K562 (cell line): ENCODE measurements at regions not wholly inside any gene's neighbourhood (a gene's known extent, or its start where the extent isn't known, plus 50 kb on each side); places are given as distances from the start of the nearest gene placed in this dataset.

Source experiments
- ATAC-seq: fragments of 200-7000 bp; cut with Tn5 transposase; 3 replicates; pipeline ENCODE4 v1.9.1; 2020; ENCODE audit warnings: moderate library complexity
- BruUV-seq: library from RNA; stranded (reverse); fragments of 400-500 nt; replicated peaks from 2 replicates; lab custom pipeline; 2021; lab: Mats Ljungman, UMichigan
- CTCF ChIA-PET: fragments of 300-600 bp; formaldehyde crosslinking; extraction: SDS; loops from one replicate; lab custom pipeline; 2021; ENCODE audit warnings: low intra/inter-chr PET ratio; lab: Yijun Ruan, JAX
- POLR2A ChIA-PET: fragments of 300-600, 350-650 bp; sonication (Branson Sonifier 250); formaldehyde crosslinking; extraction: SDS; loops from one replicate; lab custom pipeline; 2021; ENCODE audit warnings: antibody characterized with exemption, inconsistent platforms; lab: Yijun Ruan, JAX
- DNase-seq, 4 experiments: peaks; one replicate each; pipeline versions ENCODE4 v3.0.0 to v3.0.0-alpha.2; 2011 to 2018; ENCODE audit warnings: low spot score in 3 of 4, mixed read lengths in 3 of 4; ENCODE audit errors: extremely low read depth in 1 of 4
- FAIRE-seq: peaks from 2 replicates; lab custom pipeline; 2011; peaks lifted over from hg19 to GRCh38; lab: Jason Lieb, UNC
- H2AFZ ChIP-seq: 2 replicates; pipeline ENCODE4 v1.6.0; 2011; ENCODE audit warnings: low read depth, low read length, control low read depth, inconsistent platforms
- H3K27ac ChIP-seq: fragments of 200-600 bp; 3 replicates; pipeline ENCODE4 v1.8.0; 2011; ENCODE audit warnings: low read depth, mild to moderate bottlenecking, control low read depth, inconsistent platforms, low read length, moderate library complexity, mixed read lengths; ENCODE audit errors: extremely low read depth
- H3K27me3 ChIP-seq, 2 experiments: fragments of 300-600 bp in 1 of 2; 2 replicates in 1 of 2; 3 replicates in 1 of 2; pipeline versions ENCODE4 v1.6.0 to v1.8.0; 2011; ENCODE audit warnings: inconsistent platforms in 2 of 2, low read length in 2 of 2, mild to moderate bottlenecking in 1 of 2, mixed read lengths in 1 of 2, moderate library complexity in 1 of 2; ENCODE audit not compliant: control insufficient read depth in 2 of 2, insufficient read depth in 2 of 2
- H3K36me3 ChIP-seq: fragments of 300-600 bp; 3 replicates; pipeline ENCODE4 v1.8.0; 2011; ENCODE audit warnings: mild to moderate bottlenecking, low read length, inconsistent platforms; ENCODE audit not compliant: control insufficient read depth, insufficient read depth
- H3K4me1 ChIP-seq, 2 experiments: fragments of 200-600 bp in 1 of 2; replicated peaks in 1 of 2; 2 replicates in 1 of 2; 3 replicates in 1 of 2; pipeline versions ENCODE4 v1.5.1 to v1.8.0; 2011; ENCODE audit warnings: inconsistent platforms in 2 of 2, low read length in 2 of 2, mild to moderate bottlenecking in 1 of 2, mixed read lengths in 1 of 2, moderate library complexity in 1 of 2; ENCODE audit not compliant: control insufficient read depth in 2 of 2, insufficient read depth in 2 of 2
- H3K4me2 ChIP-seq: 2 replicates; pipeline ENCODE4 v1.6.1; 2011; ENCODE audit warnings: low read length, control low read depth, inconsistent platforms, mixed read lengths; ENCODE audit not compliant: insufficient read depth
- H3K4me3 ChIP-seq: fragments of 200-600 bp; sonication (generic), shearing (Covaris generic); 2 replicates; pipeline ENCODE4 v1.5.1; 2016; ENCODE audit warnings: control low read depth, inconsistent platforms
- H3K79me2 ChIP-seq: fragments of 200-600 bp; 3 replicates; pipeline ENCODE4 v1.8.0; 2011; ENCODE audit warnings: low read length, inconsistent platforms; ENCODE audit not compliant: control insufficient read depth, insufficient read depth
- H3K9ac ChIP-seq, 2 experiments: 2 replicates each; pipeline versions ENCODE4 v1.6.0 to v1.6.1; 2011; ENCODE audit warnings: low read depth in 2 of 2, low read length in 2 of 2, control low read depth in 1 of 2, inconsistent platforms in 1 of 2, mild to moderate bottlenecking in 1 of 2, mixed read lengths in 1 of 2; ENCODE audit not compliant: insufficient read depth in 1 of 2
- H3K9me1 ChIP-seq: one replicate; pipeline ENCODE4 v1.6.0; 2011; ENCODE audit warnings: inconsistent platforms, mild to moderate bottlenecking, low read length, moderate library complexity; ENCODE audit not compliant: control insufficient read depth, insufficient read depth
- H3K9me3 ChIP-seq: replicated peaks from 2 replicates; pipeline ENCODE4 v1.5.1; 2011; ENCODE audit warnings: low read depth, low read length, inconsistent platforms; ENCODE audit not compliant: control insufficient read depth, insufficient read depth
- H4K20me1 ChIP-seq: replicated peaks from 2 replicates; pipeline ENCODE4 v1.6.1; 2011; ENCODE audit warnings: low read length, inconsistent platforms, mixed read lengths; ENCODE audit not compliant: control insufficient read depth, insufficient read depth
- ARNT ChIP-seq, 2 experiments: fragments of 450-650 bp; IDR thresholded peaks; 2 replicates each; pipeline ENCODE4 v1.6.1; 2016; ENCODE audit warnings: mild to moderate bottlenecking in 1 of 2
- ID3 ChIP-seq, 2 experiments: fragments of 250-450 bp in 1 of 2; fragments of 450-650 bp in 1 of 2; sonication (Bioruptor Pico) in 1 of 2; IDR thresholded peaks; 2 replicates each; pipeline versions ENCODE4 v1.6.1 to v1.8.0; 2016 to 2021; ENCODE audit warnings: mild to moderate bottlenecking in 2 of 2, moderate library complexity in 2 of 2, missing compliant biosample characterization in 1 of 2, missing genetic modification characterization in 1 of 2
- LARP7 ChIP-seq: fragments of 450-650 bp; IDR thresholded peaks from 2 replicates; pipeline ENCODE4 v1.6.1; 2016
- LEF1 ChIP-seq: fragments of 450-650 bp; IDR thresholded peaks from 2 replicates; pipeline ENCODE4 v1.6.1; 2016; ENCODE audit warnings: mild to moderate bottlenecking
- PHF21A ChIP-seq: fragments of 450-650 bp; IDR thresholded peaks from 2 replicates; pipeline ENCODE4 v1.6.1; 2017; ENCODE audit warnings: low read depth, borderline replicate concordance
- SRSF3 ChIP-seq: fragments of 200-400 bp; formaldehyde crosslinking; IDR thresholded peaks from 2 replicates; pipeline ENCODE4 v1.6.1; 2016; ENCODE audit warnings: mild to moderate bottlenecking, low read length, moderate library complexity; ENCODE audit not compliant: insufficient read depth
- SRSF7 ChIP-seq: fragments of 200-400 bp; formaldehyde crosslinking; optimal IDR thresholded peaks from 2 replicates; pipeline ENCODE3; 2017; ENCODE audit warnings: mild to moderate bottlenecking, low read depth, low read length
- TRIM28 ChIP-seq: fragments of 450-650 bp; IDR thresholded peaks from 2 replicates; pipeline ENCODE4 v1.6.1; 2017
- ZEB2 ChIP-seq: fragments of 450-650 bp; IDR thresholded peaks from 2 replicates; pipeline ENCODE4 v1.6.1; 2016
- ZKSCAN1 ChIP-seq: fragments of 150-350 bp; IDR thresholded peaks from 2 replicates; pipeline ENCODE4 v1.6.1; 2016; ENCODE audit warnings: low read depth, low read length
- ZNF146 ChIP-seq: IDR thresholded peaks from one replicate; pipeline ENCODE4 v1.6.1; 2018; ENCODE audit warnings: missing compliant biosample characterization; ENCODE audit not compliant: unreplicated experiment
- ZNF253 ChIP-seq: fragments of 250-450 bp; sonication (Bioruptor Pico); conservative IDR thresholded peaks from 2 replicates; pipeline ENCODE4 v1.6.1; 2021; ENCODE audit warnings: mild to moderate bottlenecking
- ZNF583 ChIP-seq: fragments of 250-450 bp; sonication (Bioruptor Pico); IDR thresholded peaks from 2 replicates; pipeline ENCODE4 v1.4.0; 2020
- ZNF639 ChIP-seq, 2 experiments: fragments of 200-800 bp in 1 of 2; sonication (Bioruptor generic) in 1 of 2; sonication (generic) in 1 of 2; formaldehyde crosslinking in 1 of 2; IDR thresholded peaks in 1 of 2; conservative IDR thresholded peaks in 1 of 2; 2 replicates each; pipeline versions ENCODE4 v1.5.0 to v1.6.1; 2016 to 2020; ENCODE audit warnings: missing compliant biosample characterization in 1 of 2, missing genetic modification characterization in 1 of 2, missing genetic modification reagents in 1 of 2
- WGBS: fragments of 100-300 bp; shearing (Covaris generic); methylation state at CpG from one replicate; pipeline ENCODE4 v1.1.6; 2016; ENCODE audit warnings: low coverage, mixed read lengths; ENCODE audit not compliant: insufficient coverage; ENCODE audit errors: missing lambda C conversion rate; 5-methylcytosine and 5-hydroxymethylcytosine counted together
- in situ Hi-C: fragments of 300-500 bp; cut with MboI; formaldehyde crosslinking; loops from 4 replicates; pipeline ENCODE4 v1.15.0; 2018; ENCODE audit warnings: inconsistent platforms, mixed read lengths
- intact Hi-C: fragments of 100-400 bp; cut with micrococcal nuclease; formaldehyde crosslinking; loops from 2 replicates; pipeline ENCODE4 v1.14.2; 2022
- TF ChIP-seq, protein P1 (sequence below): IDR thresholded peaks from 2 replicates; pipeline ENCODE4 v1.6.1; 2014; ENCODE audit warnings: antibody characterized with exemption

DNA sequence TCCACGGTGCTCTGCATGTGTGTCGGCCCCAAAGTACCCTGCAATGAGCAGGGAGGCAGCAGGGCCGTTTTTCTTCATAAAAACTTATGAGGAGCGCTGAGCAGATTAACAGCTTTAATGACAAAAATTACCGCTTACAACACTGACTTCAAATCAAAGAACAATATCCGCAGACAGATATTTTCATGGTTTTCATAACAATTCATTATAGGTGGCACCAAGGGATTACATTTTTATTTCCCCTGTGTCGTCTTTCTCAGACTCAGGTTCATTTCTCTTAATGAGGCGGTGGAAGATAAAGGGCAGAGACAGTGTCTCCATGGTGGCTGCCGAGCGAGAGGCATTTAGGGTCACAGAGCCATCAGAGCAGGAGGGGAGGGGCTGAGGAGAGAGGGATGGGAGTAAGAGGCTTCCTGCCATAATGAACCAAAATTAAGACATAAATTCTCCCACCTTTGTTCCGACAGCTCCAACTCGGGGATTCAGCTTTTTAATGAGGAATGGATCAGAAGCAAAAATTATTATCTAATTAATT is 240.7 kb upstream of the CLINT1 start:
- Histone ChIP-seq H3K9me3 (no peaks in the 10 kb centered on the region), H3K36me3 (no peaks in the 10 kb centered on the region), H3K4me1 (no peaks in the 10 kb centered on the region), H3K4me2 (no peak overlapping the region), H3K27me3 (no peaks in the 10 kb centered on the region), H3K9ac (no peak overlapping the region), H3K9me1 (no peaks in the 10 kb centered on the region), H3K4me3 (no peak overlapping the region), H4K20me1 (no peaks in the 10 kb centered on the region; the same call in 1 of the 2 replicates), H3K27ac (no peak overlapping the region), H3K79me2 (no peaks in the 10 kb centered on the region), H2AFZ (no peak overlapping the region)
- ChIA-PET CTCF (no interaction called here), POLR2A (interaction anchor here (0.6 kb wide), 1 partner anchor 24 kb away, joined by 3 read pairs; no protein-coding TSS in a partner anchor)
- TF ChIP-seq ARNT (IDR thresholded peaks at IDR 0.05) (no peak), SRSF3 (no peak), TRIM28 (no peak), ZKSCAN1 (no peak), SRSF7 (no peak), ZNF583 (CRISPR knock-in tag) (no peak), LARP7 (no peak), PHF21A (no peak), LEF1 (no peak), ZNF639 (CRISPR knock-in tag; conservative IDR thresholded peaks at IDR 0.05 in 1 of 2, IDR thresholded peaks at IDR 0.05 in 1 of 2) (no peak), ZNF253 (CRISPR knock-in tag) (no peak), ZNF146 (no peak), ID3 (CRISPR knock-in tag; IDR thresholded peaks at IDR 0.05) (no peak), ID3 (tag; IDR thresholded peaks at IDR 0.05) (no peak), ZEB2 (no peak)
- TF ChIP-seq, protein P1, sequence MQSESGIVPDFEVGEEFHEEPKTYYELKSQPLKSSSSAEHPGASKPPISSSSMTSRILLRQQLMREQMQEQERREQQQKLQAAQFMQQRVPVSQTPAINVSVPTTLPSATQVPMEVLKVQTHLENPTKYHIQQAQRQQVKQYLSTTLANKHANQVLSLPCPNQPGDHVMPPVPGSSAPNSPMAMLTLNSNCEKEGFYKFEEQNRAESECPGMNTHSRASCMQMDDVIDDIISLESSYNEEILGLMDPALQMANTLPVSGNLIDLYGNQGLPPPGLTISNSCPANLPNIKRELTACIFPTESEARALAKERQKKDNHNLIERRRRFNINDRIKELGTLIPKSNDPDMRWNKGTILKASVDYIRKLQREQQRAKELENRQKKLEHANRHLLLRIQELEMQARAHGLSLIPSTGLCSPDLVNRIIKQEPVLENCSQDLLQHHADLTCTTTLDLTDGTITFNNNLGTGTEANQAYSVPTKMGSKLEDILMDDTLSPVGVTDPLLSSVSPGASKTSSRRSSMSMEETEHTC: no peak
- 2% methylated on average over 12 of the region's 12 CpGs for WGBS
- no peak for DNase-seq
- in situ Hi-C loops (no loop called here), intact Hi-C loops (no loop called here)
- BruUV-seq: no TSS peak
- no peak for ATAC-seq
- no peak for FAIRE-seq
